Natural killer cell (primary cell): ENCODE measurements at regions not wholly inside any gene's neighbourhood (a gene's known extent, or its start where the extent isn't known, plus 50 kb on each side); places are given as distances from the start of the nearest gene placed in this dataset.

Experiments used
- ATAC-seq, 3 donors: fragments of 150-1000 bp in 2 of 3; fragments of 200-7000 bp in 1 of 3; cut with Tn5 transposase; 1 replicate in 1 of 3; 2 replicates in 2 of 3; pipeline ENCODE4 v1.10.0; 2021; ENCODE audit warnings: mild to moderate bottlenecking in 2 of 3, moderate library complexity in 2 of 3
- DNase-seq, 2 donors: peaks; one replicate each; pipeline versions ENCODE4 v3.0.0 to v3.0.0-alpha.2; 2013 to 2021; ENCODE audit warnings: mixed read lengths in 1 of 2
- H3K27ac ChIP-seq: one replicate; pipeline ENCODE4 v1.5.1; 2013; ENCODE audit warnings: mild to moderate bottlenecking, low read length
- H3K27me3 ChIP-seq: one replicate; pipeline ENCODE4 v1.6.1; 2013; ENCODE audit warnings: low read length; ENCODE audit not compliant: control insufficient read depth, insufficient read depth
- H3K36me3 ChIP-seq: one replicate; pipeline ENCODE4 v1.6.1; 2013; ENCODE audit warnings: low read length; ENCODE audit not compliant: control insufficient read depth, insufficient read depth
- H3K4me1 ChIP-seq: one replicate; pipeline ENCODE4 v1.6.1; 2013; ENCODE audit warnings: low read length; ENCODE audit not compliant: control insufficient read depth, insufficient read depth
- H3K4me3 ChIP-seq: one replicate; pipeline ENCODE4 v1.5.1; 2013; ENCODE audit warnings: low read length
- H3K9me3 ChIP-seq: one replicate; pipeline ENCODE4 v1.6.1; 2013; ENCODE audit warnings: low read length; ENCODE audit not compliant: control insufficient read depth, insufficient read depth
- H3K27ac Mint-ChIP-seq, 2 donors: one replicate each; pipeline ENCODE4 v1.8.0; 2022; ENCODE audit warnings: mild to moderate bottlenecking in 2 of 2, mixed read lengths in 2 of 2, moderate library complexity in 1 of 2
- H3K27me3 Mint-ChIP-seq, 2 donors: one replicate each; pipeline ENCODE4 v1.8.0; 2022; ENCODE audit warnings: low read depth in 2 of 2, mixed read lengths in 2 of 2
- H3K36me3 Mint-ChIP-seq: one replicate; pipeline ENCODE4 v1.8.0; 2022; ENCODE audit warnings: mixed read lengths
- H3K4me1 Mint-ChIP-seq, 2 donors: one replicate each; pipeline ENCODE4 v1.8.0; 2022; ENCODE audit warnings: mixed read lengths in 2 of 2
- H3K4me3 Mint-ChIP-seq: one replicate; pipeline ENCODE4 v1.8.0; 2022; ENCODE audit warnings: mild to moderate bottlenecking, moderate library complexity, mixed read lengths
- H3K9me3 Mint-ChIP-seq, 2 donors: one replicate each; pipeline ENCODE4 v1.8.0; 2022; ENCODE audit warnings: mixed read lengths in 2 of 2
- CTCF ChIP-seq: fragments of 200-600 bp; IDR thresholded peaks from one replicate; pipeline ENCODE4 v1.8.0; 2022; ENCODE audit warnings: antibody characterized with exemption
- WGBS: methylation state at CpG from one replicate; pipeline ENCODE4 v1.1.7; 2013; ENCODE audit warnings: missing lambda C conversion rate; ENCODE audit not compliant: insufficient coverage; 5-methylcytosine and 5-hydroxymethylcytosine counted together
- intact Hi-C: fragments of 100-400 bp; cut with micrococcal nuclease; formaldehyde crosslinking; loops from one replicate; pipeline ENCODE4 v1.14.2; 2022

DNA sequence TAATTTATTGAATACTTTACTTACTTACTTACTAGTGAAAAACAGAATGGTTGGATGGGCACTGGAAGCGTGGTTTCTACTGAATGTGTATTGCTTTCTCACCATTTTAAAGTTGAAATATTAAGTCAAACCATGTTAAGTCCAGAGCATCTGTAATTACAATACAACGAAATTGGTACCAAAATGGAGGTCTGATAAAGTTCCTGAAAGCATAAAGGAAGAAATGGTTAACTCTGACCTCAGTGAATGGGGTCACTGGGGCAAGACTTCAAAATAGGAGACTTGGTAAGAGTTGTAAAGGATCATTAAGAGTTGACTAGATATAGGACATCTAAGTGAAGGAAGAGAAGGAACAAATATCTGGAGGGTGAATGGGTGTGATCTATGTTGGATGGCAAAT, 237.1 kb downstream of the MAF start:
- no peaks in the 10 kb centered on the region for H3K9me3 Mint-ChIP-seq
- H3K27me3 ChIP-seq: no peaks in the 10 kb centered on the region
- intact Hi-C loops: no loop called here
- H3K4me3 ChIP-seq: no peak overlapping the region
- no peak for DNase-seq
- H3K36me3 ChIP-seq: no peaks in the 10 kb centered on the region
- no peak overlapping the region for H3K27ac Mint-ChIP-seq
- H3K36me3 Mint-ChIP-seq: no peaks in the 10 kb centered on the region
- no peaks in the 10 kb centered on the region for H3K9me3 ChIP-seq
- ATAC-seq: no peak
- no peak for TF ChIP-seq CTCF
- no peaks in the 10 kb centered on the region for H3K4me1 ChIP-seq
- no peak overlapping the region for H3K27ac ChIP-seq
- WGBS: 96% methylated on average over 2 of the region's 2 CpGs
- peaks cover 17 to 37% of the 10 kb centered on the region in 2 donors for H3K27me3 Mint-ChIP-seq
- H3K4me3 Mint-ChIP-seq: no peak overlapping the region
- H3K4me1 Mint-ChIP-seq: peaks cover under 1 to 13% of the 10 kb centered on the region in 2 donors

- DNase-seq (peak in 1 of 2 donors; percentile 19), ATAC-seq (no peak)
- H3K27me3 ChIP-seq: no peaks in the 10 kb centered on the region
- 100% methylated on average over 1 of the region's 1 CpG for WGBS
- no peak overlapping the region for H3K27ac Mint-ChIP-seq
- H3K4me3 Mint-ChIP-seq: no peak overlapping the region
- no peak overlapping the region for H3K4me3 ChIP-seq
- TF ChIP-seq CTCF: no peak
- peaks cover 17 to 37% of the 10 kb centered on the region in 2 donors for H3K27me3 Mint-ChIP-seq
- no peaks in the 10 kb centered on the region for H3K9me3 Mint-ChIP-seq
- peaks cover 0 to 12% of the 10 kb centered on the region in 2 donors for H3K4me1 Mint-ChIP-seq
- intact Hi-C loops: no loop called here
- H3K36me3 Mint-ChIP-seq: no peaks in the 10 kb centered on the region
- no peak overlapping the region for H3K27ac ChIP-seq
- H3K9me3 ChIP-seq: no peaks in the 10 kb centered on the region
- H3K4me1 ChIP-seq: no peaks in the 10 kb centered on the region
- H3K36me3 ChIP-seq: no peaks in the 10 kb centered on the region
Observed at GRCh38 chr16:79363035-79363434, 237.5 kb downstream of the MAF start.

DNA sequence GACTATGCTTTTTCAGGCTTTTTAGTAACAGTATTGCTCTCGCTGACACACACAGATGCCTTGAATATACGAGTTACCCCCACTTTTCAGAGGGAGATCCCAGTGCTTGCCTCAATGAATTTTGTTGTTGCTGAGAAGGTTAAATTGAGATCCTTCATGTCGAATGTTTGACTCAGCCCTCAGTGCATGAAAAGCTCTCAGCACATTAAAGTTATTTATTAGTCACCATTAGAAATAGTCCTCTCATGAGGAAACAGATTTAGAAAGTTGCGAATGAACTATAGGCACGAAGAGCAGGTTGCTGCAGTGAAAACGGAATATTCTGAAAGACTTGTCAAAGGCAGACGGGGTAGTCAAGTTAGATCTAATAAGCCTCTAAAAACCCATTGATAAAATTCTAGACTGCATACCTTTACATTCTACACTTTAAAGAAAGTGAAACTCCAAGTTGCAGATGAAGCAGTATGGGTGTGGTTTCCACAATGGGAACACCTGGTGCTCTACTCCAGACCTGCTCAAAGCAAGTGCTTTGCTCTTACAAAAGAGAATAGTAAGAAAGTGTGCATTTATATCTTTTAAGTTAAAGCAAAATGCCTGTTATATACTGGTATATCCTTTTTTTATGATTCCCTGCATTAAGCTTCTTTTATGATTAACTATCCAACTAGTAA, 238.1 kb downstream of the MAF start:
- WGBS: 90% methylated on average over 7 of the region's 7 CpGs
- intact Hi-C loops: no loop called here
- no peak overlapping the region for H3K27ac ChIP-seq
- H3K27me3 Mint-ChIP-seq: peaks cover 17 to 37% of the 10 kb centered on the region in 2 donors
- H3K27ac Mint-ChIP-seq: no peak overlapping the region
- TF ChIP-seq CTCF: no peak
- ATAC-seq: no peak
- H3K4me3 Mint-ChIP-seq: no peak overlapping the region
- H3K4me1 Mint-ChIP-seq: peaks cover 0 to 12% of the 10 kb centered on the region in 2 donors
- peak in 1 of 2 donors; percentile 27 for DNase-seq
- H3K36me3 Mint-ChIP-seq: no peaks in the 10 kb centered on the region
- H3K27me3 ChIP-seq: no peaks in the 10 kb centered on the region
- no peaks in the 10 kb centered on the region for H3K9me3 Mint-ChIP-seq
- H3K9me3 ChIP-seq: no peaks in the 10 kb centered on the region
- H3K36me3 ChIP-seq: no peaks in the 10 kb centered on the region
- no peak overlapping the region for H3K4me3 ChIP-seq
- H3K4me1 ChIP-seq: no peaks in the 10 kb centered on the region
